Adrenal gland (tissue), 9 donors: ENCODE measurements at regions not wholly inside any gene's neighbourhood (a gene's known extent, or its start where the extent isn't known, plus 50 kb on each side); places are given as distances from the start of the nearest gene placed in this dataset.

Source experiments
- DNase-seq, 7 donors: peaks; one replicate each; pipeline ENCODE4 v3.0.0-alpha.2; 2019 to 2020
- H3K27ac ChIP-seq, 5 donors: fragments of 200-600 bp; sonication (generic) in 4 of 5; 1 replicate in 3 of 5; 2 replicates in 2 of 5; pipeline versions ENCODE4 v1.5.1 to v1.8.0; 2016 to 2020; ENCODE audit warnings: mild to moderate bottlenecking in 1 of 5
- H3K27me3 ChIP-seq: fragments of 200-600 bp; 2 replicates; pipeline ENCODE4 v1.8.0; 2021
- H3K36me3 ChIP-seq, 2 donors: fragments of 200-600 bp; replicated peaks in 1 of 2; 1 replicate in 1 of 2; 2 replicates in 1 of 2; pipeline versions ENCODE4 v1.5.1 to v1.8.0; 2018 to 2022
- H3K4me1 ChIP-seq, 2 donors: fragments of 200-600 bp; replicated peaks in 1 of 2; 1 replicate in 1 of 2; 2 replicates in 1 of 2; pipeline versions ENCODE4 v1.5.1 to v1.8.0; 2018 to 2021
- H3K4me3 ChIP-seq, 4 donors: fragments of 200-600 bp; sonication (generic) in 3 of 4; one replicate each; pipeline ENCODE4 v1.5.1; 2016 to 2018
- H3K9me3 ChIP-seq, 3 donors: fragments of 200-600 bp; sonication (generic) in 1 of 3; replicated peaks in 1 of 3; 1 replicate in 2 of 3; 2 replicates in 1 of 3; pipeline versions ENCODE4 v1.5.1 to v1.8.0; 2016 to 2021
- CTCF ChIP-seq, 6 experiments: fragments of 450-650 bp in 4 of 6; fragments of 200-600 bp in 2 of 6; sonication (generic) in 1 of 6; IDR thresholded peaks; 1 replicate in 5 of 6; 2 replicates in 1 of 6; pipeline versions ENCODE4 v1.5.1 to v1.8.0; 2016 to 2021; ENCODE audit warnings: antibody characterized with exemption in 6 of 6, mild to moderate bottlenecking in 2 of 6, moderate library complexity in 1 of 6
- POLR2A ChIP-seq, 2 donors: fragments of 450-650 bp; IDR thresholded peaks; one replicate each; pipeline ENCODE4 v1.6.1; 2017; ENCODE audit warnings: antibody characterized with exemption in 2 of 2, mild to moderate bottlenecking in 2 of 2, moderate library complexity in 1 of 2
- WGBS, 4 donors: extraction: QIAGEN DNeasy Blood & Tissue Kit in 2 of 4; methylation state at CpG; one replicate each; pipeline versions ENCODE4 v1.1.5 to v1.1.7; 2013 to 2017; 5-methylcytosine and 5-hydroxymethylcytosine counted together
- intact Hi-C, 2 donors: fragments of 100-400 bp; cut with DNase I; formaldehyde crosslinking; loops; one replicate each; pipeline versions ENCODE4 v1.14.1 to v1.15.0; 2022 to 2023
- donor health status: healthy with polysubstance abuse.
- donor health status: Bipolar disorder and iron deficiency.
- donor health status: DM: yes; HTN: yes; CAD: no.
- donor health status: DM: no; HTN: no; CAD: no.
- donor health status: DM: no; HTN: no; CAD: no.

- WGBS, 4 donors: 77 to 93% (median 82%) methylated on average over 2 of the region's 2 CpGs
- Histone ChIP-seq H3K9me3 (no peaks in the 10 kb centered on the region), H3K27me3 (no peaks in the 10 kb centered on the region), H3K27ac (no peak overlapping the region), H3K4me3 (no peak overlapping the region), H3K4me1 (no peaks in the 10 kb centered on the region), H3K36me3 (no peaks in the 10 kb centered on the region)
- TF ChIP-seq POLR2A (IDR thresholded peaks at IDR 0.05) (no peak), CTCF (IDR thresholded peaks at IDR 0.05) (no peak)
- intact Hi-C loops: no loop called here
- DNase-seq: no peak
Measured at GRCh38 chrX:63935835-63936234, 150.8 kb upstream of the ARHGEF9 start.

- Histone ChIP-seq H3K27ac (no peak overlapping the region), H3K4me1 (no peaks in the 10 kb centered on the region), H3K27me3 (no peaks in the 10 kb centered on the region), H3K9me3 (no peaks in the 10 kb centered on the region), H3K36me3 (no peaks in the 10 kb centered on the region), H3K4me3 (no peak overlapping the region)
- TF ChIP-seq CTCF (IDR thresholded peaks at IDR 0.05) (no peak), POLR2A (IDR thresholded peaks at IDR 0.05) (no peak)
- intact Hi-C loops: no loop called here
- DNase-seq: no peak
- 51 to 70% (median 62%) methylated on average over 3 of the region's 3 CpGs for WGBS, 4 donors
Measured at GRCh38 chrX:63934791-63935190, 149.8 kb upstream of the ARHGEF9 start.

GRCh38 chrX:63934160-63934559 lies 149.1 kb upstream of the ARHGEF9 start:
- Histone ChIP-seq H3K4me3 (no peak overlapping the region), H3K27ac (no peak overlapping the region), H3K9me3 (no peaks in the 10 kb centered on the region), H3K36me3 (no peaks in the 10 kb centered on the region), H3K27me3 (no peaks in the 10 kb centered on the region), H3K4me1 (no peaks in the 10 kb centered on the region)
- WGBS, 4 donors: 29 to 50% (median 40%) methylated on average over 1 of the region's 1 CpG
- intact Hi-C loops: no loop called here
- TF ChIP-seq POLR2A (IDR thresholded peaks at IDR 0.05) (no peak), CTCF (IDR thresholded peaks at IDR 0.05) (no peak)
- no peak for DNase-seq

- no peaks in the 10 kb centered on the region for H3K36me3 ChIP-seq
- H3K4me1 ChIP-seq: no peaks in the 10 kb centered on the region
- no peaks in the 10 kb centered on the region for H3K27me3 ChIP-seq
- no peak overlapping the region for H3K27ac ChIP-seq
- no peaks in the 10 kb centered on the region for H3K9me3 ChIP-seq
- H3K4me3 ChIP-seq: no peak overlapping the region
- no peak for DNase-seq
- TF ChIP-seq POLR2A (IDR thresholded peaks at IDR 0.05) (no peak), CTCF (IDR thresholded peaks at IDR 0.05) (no peak)
- intact Hi-C loops: no loop called here
- 89 to 98% (median 95%) methylated on average over 4 to 10 of the region's 10 CpGs for WGBS, 4 donors
Measured at GRCh38 chrX:63932907-63933306, 147.9 kb upstream of the ARHGEF9 start.
